Coronary artery (tissue), 2 donors: ENCODE measurements at regions not wholly inside any gene's neighbourhood (a gene's known extent, or its start where the extent isn't known, plus 50 kb on each side); places are given as distances from the start of the nearest gene placed in this dataset.

Source experiments
- DNase-seq: peaks from one replicate; pipeline ENCODE4 v3.0.0-alpha.2; 2017; ENCODE audit warnings: low spot score
- H3K27ac ChIP-seq, 2 donors: fragments of 200-600 bp; sonication (generic); one replicate each; pipeline ENCODE4 v1.5.1; 2016 to 2019
- H3K4me3 ChIP-seq: fragments of 200-600 bp; sonication (generic); 2 replicates; pipeline ENCODE4 v1.5.1; 2016; ENCODE audit warnings: mild to moderate bottlenecking, moderate library complexity
- TF ChIP-seq, protein P1 (sequence below): fragments of 200-600 bp; sonication (generic); IDR thresholded peaks from one replicate; pipeline ENCODE4 v1.5.1; 2019; ENCODE audit warnings: antibody characterized with exemption

DNA sequence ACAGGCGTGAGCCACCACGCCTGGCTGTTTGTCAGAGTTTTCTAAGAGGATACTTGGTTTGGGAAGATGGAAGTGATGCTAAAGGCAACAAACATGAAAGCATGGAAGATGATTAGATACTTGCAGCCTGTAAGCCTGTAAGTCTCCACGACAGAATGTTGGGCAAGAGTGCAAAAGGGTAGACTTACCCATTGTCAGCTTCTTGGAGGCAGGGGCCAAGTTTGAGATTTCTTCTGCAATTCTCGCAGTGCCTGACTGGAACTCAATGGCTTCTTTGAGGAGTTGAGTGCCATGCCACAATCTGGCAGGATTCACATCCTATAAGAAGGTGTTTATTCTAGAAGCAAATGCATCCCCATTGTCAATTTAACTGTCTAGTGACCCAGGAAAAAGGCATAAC is 70.1 kb upstream of the EFEMP1 start:
- DNase-seq = no peak
- Histone ChIP-seq H3K27ac (no peak overlapping the region), H3K4me3 (no peak overlapping the region)
- TF ChIP-seq, protein P1, sequence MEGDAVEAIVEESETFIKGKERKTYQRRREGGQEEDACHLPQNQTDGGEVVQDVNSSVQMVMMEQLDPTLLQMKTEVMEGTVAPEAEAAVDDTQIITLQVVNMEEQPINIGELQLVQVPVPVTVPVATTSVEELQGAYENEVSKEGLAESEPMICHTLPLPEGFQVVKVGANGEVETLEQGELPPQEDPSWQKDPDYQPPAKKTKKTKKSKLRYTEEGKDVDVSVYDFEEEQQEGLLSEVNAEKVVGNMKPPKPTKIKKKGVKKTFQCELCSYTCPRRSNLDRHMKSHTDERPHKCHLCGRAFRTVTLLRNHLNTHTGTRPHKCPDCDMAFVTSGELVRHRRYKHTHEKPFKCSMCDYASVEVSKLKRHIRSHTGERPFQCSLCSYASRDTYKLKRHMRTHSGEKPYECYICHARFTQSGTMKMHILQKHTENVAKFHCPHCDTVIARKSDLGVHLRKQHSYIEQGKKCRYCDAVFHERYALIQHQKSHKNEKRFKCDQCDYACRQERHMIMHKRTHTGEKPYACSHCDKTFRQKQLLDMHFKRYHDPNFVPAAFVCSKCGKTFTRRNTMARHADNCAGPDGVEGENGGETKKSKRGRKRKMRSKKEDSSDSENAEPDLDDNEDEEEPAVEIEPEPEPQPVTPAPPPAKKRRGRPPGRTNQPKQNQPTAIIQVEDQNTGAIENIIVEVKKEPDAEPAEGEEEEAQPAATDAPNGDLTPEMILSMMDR = no peak

DNA sequence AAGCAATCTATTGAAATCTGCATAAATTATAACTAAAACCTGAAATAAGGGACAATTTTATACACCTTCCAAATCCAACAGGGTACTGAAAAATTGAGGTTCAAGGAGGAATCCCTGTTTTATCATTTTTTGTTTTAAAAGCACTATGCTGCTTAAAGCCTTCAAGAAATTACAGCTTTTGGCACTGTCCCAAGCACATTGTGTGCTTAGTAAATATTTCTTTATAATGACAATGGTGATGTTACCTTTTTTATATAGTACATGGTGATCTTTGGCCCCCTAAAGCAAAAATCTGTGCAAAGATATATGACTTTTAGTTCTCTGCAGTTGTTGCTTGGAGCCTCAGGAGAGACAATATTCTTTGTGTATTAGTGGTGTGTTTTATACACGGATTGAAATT is 71.6 kb upstream of the EFEMP1 start:
- H3K4me3 ChIP-seq = no peak overlapping the region
- TF ChIP-seq, protein P1 = no peak

DNA sequence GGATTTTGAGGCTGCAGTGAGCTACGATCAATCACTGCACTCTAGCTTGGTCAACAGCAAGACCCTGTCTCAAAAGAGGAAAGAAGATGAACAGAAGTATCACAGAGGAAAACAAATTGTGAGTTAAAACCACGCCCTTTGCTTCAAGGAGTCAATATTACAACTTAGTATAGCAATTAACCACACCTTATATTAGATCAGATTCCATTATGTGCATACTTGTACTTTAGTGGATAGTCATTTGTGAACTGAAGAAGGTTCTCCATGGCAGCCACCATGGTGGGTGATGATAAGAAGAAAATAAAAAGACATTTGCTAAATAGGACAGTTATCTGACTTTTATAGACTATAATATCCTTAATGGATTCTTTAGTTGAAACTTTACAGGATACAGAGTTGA is 72.3 kb upstream of the EFEMP1 start:
- Histone ChIP-seq H3K4me3 (no peak overlapping the region), H3K27ac (no peak overlapping the region)
- TF ChIP-seq, protein P1 = no peak
- no peak for DNase-seq

More for the DNA sequence above, 71.6 kb upstream of the EFEMP1 start:
- no peak overlapping the region for H3K27ac ChIP-seq
- DNase-seq = no peak

DNA sequence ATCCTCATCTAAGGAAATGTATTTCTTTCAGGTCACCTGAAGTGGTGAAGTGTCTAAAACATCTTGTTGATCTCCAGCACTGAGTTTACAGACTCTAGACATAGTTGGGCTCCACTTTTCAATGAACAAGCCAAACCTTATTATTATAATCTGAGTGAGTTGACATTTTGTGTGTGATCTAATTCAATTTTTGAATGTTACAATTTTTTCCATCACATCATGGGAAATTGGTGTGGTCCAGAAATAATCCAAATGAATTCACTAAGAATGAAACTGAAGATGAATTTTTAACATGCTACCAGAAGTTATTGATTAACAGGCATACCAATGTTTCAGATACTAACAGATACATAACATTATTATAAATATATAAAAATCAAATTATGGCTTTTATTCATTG is 75.6 kb upstream of the EFEMP1 start:
- TF ChIP-seq, protein P1 = no peak
- Histone ChIP-seq H3K4me3 (no peak overlapping the region), H3K27ac (no peak overlapping the region)
- no peak for DNase-seq

DNA sequence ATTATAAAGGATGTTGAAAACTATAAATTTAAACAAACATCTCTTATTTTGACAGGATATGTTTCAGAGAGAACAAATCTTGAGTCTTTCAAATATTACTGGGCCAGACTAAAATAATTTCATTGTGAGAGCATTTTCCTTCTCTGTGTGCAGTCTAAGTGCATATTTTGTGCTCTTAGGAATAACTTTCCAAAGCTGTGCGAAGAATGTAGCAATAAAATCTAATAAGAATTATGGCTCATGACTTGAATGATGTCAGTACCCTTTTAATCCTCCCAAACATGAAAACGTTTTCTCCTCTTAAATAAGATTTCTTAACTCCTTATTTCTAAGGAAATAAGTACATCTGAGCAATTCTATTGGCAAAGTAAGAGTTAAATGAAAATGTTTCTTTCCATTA is 76.2 kb upstream of the EFEMP1 start:
- TF ChIP-seq, protein P1 = no peak
- Histone ChIP-seq H3K27ac (no peak overlapping the region), H3K4me3 (no peak overlapping the region)
- DNase-seq = no peak

DNA sequence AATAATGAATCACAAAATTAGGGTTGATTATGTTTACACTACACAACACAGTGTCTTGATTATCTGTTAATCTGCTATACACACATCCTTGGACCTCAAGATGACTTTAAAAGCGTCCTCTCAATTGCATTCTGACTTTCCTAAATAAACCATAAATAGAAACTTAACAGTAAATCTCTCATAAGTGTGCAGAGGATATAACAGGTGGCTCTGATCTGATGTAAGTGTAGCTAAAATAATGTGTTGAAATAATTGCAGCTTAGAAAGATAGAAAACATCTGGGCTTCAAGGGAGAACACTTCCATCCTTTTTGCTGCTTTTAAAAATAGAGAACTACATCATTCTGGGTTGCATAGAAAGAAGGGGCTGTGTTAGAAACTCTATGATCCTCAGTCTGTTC is 78.4 kb upstream of the EFEMP1 start:
- TF ChIP-seq, protein P1 = no peak
- no peak for DNase-seq
- no peak overlapping the region for H3K4me3 ChIP-seq
- H3K27ac ChIP-seq = no peak overlapping the region

DNA sequence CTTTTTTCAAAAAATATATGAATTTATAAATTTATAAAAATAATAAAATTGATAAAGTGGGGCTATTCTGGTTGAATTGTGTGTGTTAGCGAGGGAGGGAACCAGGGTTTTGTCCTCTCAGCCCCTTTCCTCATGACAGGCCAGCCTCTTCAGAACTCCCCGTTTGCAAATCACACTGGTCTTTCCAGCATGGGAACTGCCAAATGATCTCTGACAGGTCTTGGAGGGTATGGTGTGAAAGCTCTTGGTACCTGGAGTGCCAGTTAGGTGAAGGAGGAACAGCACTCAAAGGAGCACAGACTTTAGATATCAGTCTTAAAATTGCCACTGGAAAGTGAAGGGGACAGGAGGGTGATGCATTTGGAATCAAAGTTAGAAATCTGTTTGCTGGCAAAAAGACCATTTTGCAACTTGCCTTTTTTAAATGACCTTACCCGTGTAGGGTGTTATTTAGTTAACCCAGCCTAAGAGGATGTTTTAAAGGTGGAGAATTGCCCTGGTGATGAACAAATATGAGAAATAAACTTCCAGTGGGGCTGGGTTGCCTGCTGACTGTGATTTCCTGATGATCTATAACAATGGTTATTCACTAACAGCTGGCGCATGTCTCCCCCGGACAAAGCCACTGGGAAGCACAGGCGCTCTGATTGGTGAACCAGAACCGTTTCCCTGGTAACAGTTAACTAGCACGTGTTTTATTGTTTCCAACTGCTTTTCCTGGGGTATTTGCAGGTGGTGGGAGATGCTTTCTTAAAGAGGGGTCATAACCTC is 85.3 kb upstream of the EFEMP1 start:
- TF ChIP-seq, protein P1 = no peak
- H3K27ac ChIP-seq = no peak overlapping the region
- DNase-seq = no peak
- no peak overlapping the region for H3K4me3 ChIP-seq
